ENCODE measurements at regions not wholly inside any gene's neighbourhood (a gene's known extent, or its start where the extent isn't known, plus 50 kb on each side); places are given as distances from the start of the nearest gene placed in this dataset.
"Not testable (repeated sequence)": the region's sequence is repeated elsewhere in the genome, so short reads cannot be mapped to it uniquely, and the experiment has no call there.

DNA sequence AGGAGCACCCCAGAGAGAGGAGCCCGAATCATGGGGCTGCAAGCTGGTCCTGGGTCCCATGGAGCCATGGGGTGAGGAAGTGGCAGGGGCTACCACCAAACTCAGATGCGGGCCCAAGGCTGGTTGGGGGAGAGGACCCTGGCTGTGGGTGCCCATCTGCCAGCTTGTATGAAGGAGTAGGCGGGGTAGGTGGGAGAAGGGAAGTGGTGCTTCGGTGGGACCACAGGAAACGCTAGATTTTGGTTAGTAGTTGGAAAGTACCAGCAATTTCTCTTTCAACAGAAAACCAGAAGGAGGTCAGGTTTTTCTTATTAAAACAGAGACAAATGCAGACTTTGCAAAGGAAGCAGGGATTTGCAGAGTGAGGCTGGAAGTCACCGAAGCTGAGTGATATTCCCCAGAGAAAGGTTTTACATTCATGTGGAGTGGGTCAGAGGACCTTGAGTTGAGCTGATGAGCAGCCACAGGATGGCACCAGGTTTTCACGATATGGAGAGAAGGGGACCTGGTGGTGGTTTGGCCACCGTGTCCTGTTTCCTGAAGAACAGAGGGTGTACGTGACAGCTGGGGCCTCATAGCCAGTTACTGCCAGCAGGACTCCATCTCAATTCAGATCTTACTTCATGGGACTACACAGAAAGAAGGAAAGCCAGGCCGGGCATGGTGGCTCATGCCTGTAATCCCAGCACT, 216.2 kb downstream of the NPIPA7 start:
- H3K27ac ChIP-seq; H3F3A ChIP-seq (ENCODE audit: insufficient read depth); in situ Hi-C loops (cut with MboI); H3K9me2 ChIP-seq (ENCODE audit: insufficient read depth); H3K27me3 ChIP-seq (replicated peaks; ENCODE audit: insufficient read depth); H3K4me1 ChIP-seq (ENCODE audit: insufficient read depth); H3K9me3 ChIP-seq (ENCODE audit: low read depth); H4K20me1 ChIP-seq (ENCODE audit: insufficient read depth); H2AFZ ChIP-seq; H3K4me3 ChIP-seq; H3K9ac ChIP-seq; H3K4me2 ChIP-seq (ENCODE audit: unreplicated experiment); H3K36me3 ChIP-seq (ENCODE audit: low read depth); DNase-seq; H3K79me2 ChIP-seq (ENCODE audit: insufficient read depth): not testable (repeated sequence)
- WGBS, 2 experiments (ENCODE audit: low coverage in 1 of 2, low lambda C conversion rate in 2 of 2, missing lambda C conversion rate in 2 of 2) = 59 to 76% methylated on average over 3 to 4 of the region's 10 CpGs

DNA sequence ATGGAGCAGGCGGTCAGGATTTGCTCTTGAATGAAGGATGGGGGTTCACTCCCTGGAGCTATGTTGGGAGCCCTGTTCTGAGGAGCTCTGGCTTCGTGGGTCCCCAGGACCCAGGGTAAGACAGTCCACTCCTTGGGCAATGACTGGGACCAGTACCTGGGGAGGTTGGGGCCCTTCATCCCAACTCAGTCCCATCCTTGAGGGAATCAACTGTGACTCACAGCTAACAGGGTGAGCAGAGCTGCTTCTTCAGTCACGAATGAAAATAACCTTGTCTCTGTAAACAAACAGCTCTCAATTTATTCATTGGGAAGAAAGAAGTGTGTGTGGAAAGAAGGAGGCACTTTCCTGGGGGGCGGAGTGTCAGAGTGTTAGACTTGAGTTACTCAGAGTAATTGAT, 222.3 kb downstream of the NPIPA7 start:
- H3K27ac ChIP-seq; H3K79me2 ChIP-seq (ENCODE audit: insufficient read depth); H2AFZ ChIP-seq; H3K9me3 ChIP-seq (ENCODE audit: low read depth); DNase-seq; H3K9me2 ChIP-seq (ENCODE audit: insufficient read depth); H3K9ac ChIP-seq; H3F3A ChIP-seq (ENCODE audit: insufficient read depth); H3K4me1 ChIP-seq (ENCODE audit: insufficient read depth); H4K20me1 ChIP-seq (ENCODE audit: insufficient read depth); in situ Hi-C loops (cut with MboI); H3K36me3 ChIP-seq (ENCODE audit: low read depth); H3K4me3 ChIP-seq; H3K4me2 ChIP-seq (ENCODE audit: unreplicated experiment); H3K27me3 ChIP-seq (replicated peaks; ENCODE audit: insufficient read depth): not testable (repeated sequence)
- WGBS, 2 experiments (ENCODE audit: low coverage in 1 of 2, low lambda C conversion rate in 2 of 2, missing lambda C conversion rate in 2 of 2) = 29 to 35% methylated on average over 4 of the region's 4 CpGs

DNA sequence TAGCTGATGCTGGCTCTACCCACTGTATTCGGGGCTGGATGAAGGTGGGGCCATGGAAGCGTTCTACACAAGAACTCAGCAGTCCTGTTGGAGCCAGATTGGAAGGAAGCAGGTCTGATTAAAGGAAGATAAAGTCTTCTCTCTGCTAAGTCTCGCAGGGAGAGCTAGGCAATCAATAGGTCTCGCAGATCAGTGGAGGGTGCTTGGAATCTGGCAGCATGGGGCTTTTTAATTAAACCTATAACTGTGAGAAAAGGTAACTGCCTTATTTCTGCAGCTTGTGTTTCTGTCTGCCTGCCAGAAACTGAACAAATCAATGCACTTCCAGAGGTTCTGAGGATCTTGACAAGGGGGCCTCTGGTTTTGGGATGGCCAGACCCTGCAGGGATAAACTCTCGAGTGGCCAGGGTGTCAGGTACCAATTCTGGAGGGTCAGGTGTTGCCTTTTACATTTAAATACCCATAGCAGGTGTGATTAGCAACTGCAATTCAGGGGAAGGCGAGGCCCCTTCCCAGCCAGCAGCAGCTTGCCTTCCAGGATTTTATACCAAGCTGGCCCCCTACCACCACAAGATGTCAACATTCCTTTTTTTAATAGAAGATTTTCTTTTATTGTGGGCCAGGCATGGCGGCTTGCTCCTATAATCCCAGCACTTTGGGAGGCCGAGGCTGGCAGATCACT, 228.6 kb downstream of the NPIPA7 start:
- H3K9me3 ChIP-seq (ENCODE audit: low read depth); H3K4me1 ChIP-seq (ENCODE audit: insufficient read depth); H2AFZ ChIP-seq; H3K9ac ChIP-seq; H3K27ac ChIP-seq; H3F3A ChIP-seq (ENCODE audit: insufficient read depth); DNase-seq; H4K20me1 ChIP-seq (ENCODE audit: insufficient read depth); H3K36me3 ChIP-seq (ENCODE audit: low read depth); H3K4me3 ChIP-seq; H3K4me2 ChIP-seq (ENCODE audit: unreplicated experiment); H3K9me2 ChIP-seq (ENCODE audit: insufficient read depth); H3K27me3 ChIP-seq (replicated peaks; ENCODE audit: insufficient read depth); H3K79me2 ChIP-seq (ENCODE audit: insufficient read depth); in situ Hi-C loops (cut with MboI): not testable (repeated sequence)
- 16 to 28% methylated on average over 5 of the region's 8 CpGs for WGBS, 2 experiments (ENCODE audit: low coverage in 1 of 2, low lambda C conversion rate in 2 of 2, missing lambda C conversion rate in 2 of 2)

DNA sequence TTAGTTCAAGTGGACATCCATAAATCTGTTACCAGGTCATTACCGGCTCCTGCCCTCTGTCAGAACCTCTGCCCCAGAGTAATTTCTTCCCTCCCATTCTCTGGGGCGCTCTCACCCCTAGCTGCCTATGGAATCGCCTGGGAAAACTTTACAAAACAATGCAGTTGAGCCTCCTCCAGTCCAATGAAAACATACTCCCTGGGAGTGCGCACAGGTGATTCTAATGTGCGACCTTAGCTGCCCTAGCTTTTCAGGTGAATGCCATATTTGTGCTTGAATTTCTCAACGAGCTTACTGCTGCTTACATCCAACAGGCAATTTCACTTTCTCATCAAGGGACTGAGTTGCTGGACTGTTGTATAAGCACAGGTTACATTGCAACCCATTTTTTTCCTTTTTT, 230.7 kb downstream of the NPIPA7 start:
- H2AFZ ChIP-seq; DNase-seq; H4K20me1 ChIP-seq (ENCODE audit: insufficient read depth); H3K9ac ChIP-seq; H3K79me2 ChIP-seq (ENCODE audit: insufficient read depth); H3K4me2 ChIP-seq (ENCODE audit: unreplicated experiment); H3F3A ChIP-seq (ENCODE audit: insufficient read depth); in situ Hi-C loops (cut with MboI); H3K27me3 ChIP-seq (replicated peaks; ENCODE audit: insufficient read depth); H3K9me2 ChIP-seq (ENCODE audit: insufficient read depth); H3K9me3 ChIP-seq (ENCODE audit: low read depth); H3K4me3 ChIP-seq; H3K27ac ChIP-seq; H3K36me3 ChIP-seq (ENCODE audit: low read depth); H3K4me1 ChIP-seq (ENCODE audit: insufficient read depth): not testable (repeated sequence)
- WGBS, 2 experiments (ENCODE audit: low coverage in 1 of 2, low lambda C conversion rate in 2 of 2, missing lambda C conversion rate in 2 of 2) = 11 to 17% methylated on average over 6 of the region's 6 CpGs

GRCh38 chr16:16610389-16610967, 231.5 kb downstream of the NPIPA7 start:
- H3K36me3 ChIP-seq (ENCODE audit: low read depth); H3K27ac ChIP-seq; H3K4me3 ChIP-seq; H3K9me2 ChIP-seq (ENCODE audit: insufficient read depth); H3F3A ChIP-seq (ENCODE audit: insufficient read depth); H3K4me2 ChIP-seq (ENCODE audit: unreplicated experiment); H3K9me3 ChIP-seq (ENCODE audit: low read depth); H4K20me1 ChIP-seq (ENCODE audit: insufficient read depth); H3K4me1 ChIP-seq (ENCODE audit: insufficient read depth); H2AFZ ChIP-seq; H3K27me3 ChIP-seq (replicated peaks; ENCODE audit: insufficient read depth); DNase-seq; H3K79me2 ChIP-seq (ENCODE audit: insufficient read depth); H3K9ac ChIP-seq; in situ Hi-C loops (cut with MboI): not testable (repeated sequence)
- WGBS, 2 experiments (ENCODE audit: low coverage in 1 of 2, low lambda C conversion rate in 2 of 2, missing lambda C conversion rate in 2 of 2) = 22 to 28% methylated on average over 4 to 6 of the region's 10 CpGs

DNA sequence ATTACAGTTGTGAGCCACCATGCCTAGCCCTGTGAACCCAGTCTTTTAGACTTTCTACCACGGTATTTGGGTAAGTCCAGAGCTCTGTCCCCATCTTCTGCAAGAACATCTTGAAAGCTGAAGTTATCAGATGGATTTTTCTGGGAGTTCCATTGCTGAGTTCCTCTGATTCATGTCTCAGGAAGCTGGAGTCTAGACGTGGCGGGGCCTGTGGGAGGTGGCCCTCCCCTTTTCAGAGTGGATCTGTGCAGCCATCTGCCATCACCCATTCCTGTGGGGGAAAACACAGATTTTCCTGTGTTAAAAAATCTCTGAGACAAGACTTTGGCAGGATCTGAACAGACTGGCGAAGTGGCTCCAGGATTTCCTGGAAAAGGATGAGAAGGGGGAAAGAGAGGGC, 234.3 kb downstream of the NPIPA7 start:
- H3K9me2 ChIP-seq (ENCODE audit: insufficient read depth); H4K20me1 ChIP-seq (ENCODE audit: insufficient read depth); H3K27me3 ChIP-seq (replicated peaks; ENCODE audit: insufficient read depth); H2AFZ ChIP-seq; H3K4me3 ChIP-seq; H3K27ac ChIP-seq; H3F3A ChIP-seq (ENCODE audit: insufficient read depth); H3K36me3 ChIP-seq (ENCODE audit: low read depth); H3K4me1 ChIP-seq (ENCODE audit: insufficient read depth); H3K9ac ChIP-seq; DNase-seq; H3K9me3 ChIP-seq (ENCODE audit: low read depth); H3K4me2 ChIP-seq (ENCODE audit: unreplicated experiment); H3K79me2 ChIP-seq (ENCODE audit: insufficient read depth); in situ Hi-C loops (cut with MboI): not testable (repeated sequence)
- WGBS, 2 experiments (ENCODE audit: low coverage in 1 of 2, low lambda C conversion rate in 2 of 2, missing lambda C conversion rate in 2 of 2) = 0% methylated on average over 2 of the region's 4 CpGs

DNA sequence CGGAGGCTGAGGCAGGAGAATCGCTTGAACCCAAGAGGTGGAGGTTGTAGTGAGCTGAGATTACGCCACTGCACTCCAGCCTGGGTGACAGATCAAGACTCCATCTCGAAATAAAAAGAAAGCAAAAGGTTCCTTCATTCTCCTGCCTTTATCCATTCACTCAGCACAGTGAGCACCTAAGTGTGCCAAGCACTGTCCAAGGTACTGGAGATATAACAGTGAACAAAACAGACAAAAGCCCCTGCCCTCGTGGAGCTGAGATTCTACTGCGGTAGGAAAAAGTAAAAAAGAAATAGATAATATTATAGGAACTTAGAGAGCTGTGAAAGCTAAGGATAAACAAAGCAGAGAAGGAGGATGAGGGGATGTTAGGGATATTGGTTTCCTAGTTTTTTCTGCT, 235.5 kb downstream of the NPIPA7 start:
- H3K9ac ChIP-seq; H3K9me2 ChIP-seq (ENCODE audit: insufficient read depth); in situ Hi-C loops (cut with MboI); H3F3A ChIP-seq (ENCODE audit: insufficient read depth); H3K4me3 ChIP-seq; H4K20me1 ChIP-seq (ENCODE audit: insufficient read depth); H3K4me1 ChIP-seq (ENCODE audit: insufficient read depth); H3K4me2 ChIP-seq (ENCODE audit: unreplicated experiment); H3K9me3 ChIP-seq (ENCODE audit: low read depth); H3K27ac ChIP-seq; H3K36me3 ChIP-seq (ENCODE audit: low read depth); H3K27me3 ChIP-seq (replicated peaks; ENCODE audit: insufficient read depth); H2AFZ ChIP-seq; DNase-seq; H3K79me2 ChIP-seq (ENCODE audit: insufficient read depth): not testable (repeated sequence)
- WGBS, 2 experiments (ENCODE audit: low coverage in 1 of 2, low lambda C conversion rate in 2 of 2, missing lambda C conversion rate in 2 of 2) = 42 to 44% methylated on average over 6 of the region's 6 CpGs
